HG03097 (cell line): ENCODE measurements at regions not wholly inside any gene's neighbourhood (a gene's known extent, or its start where the extent isn't known, plus 50 kb on each side); places are given as distances from the start of the nearest gene placed in this dataset.

Source experiments
- ATAC-seq: cut with Tn5 transposase; IDR thresholded peaks from one replicate; pipeline ENCODE4 v1.9.1; 2021; ENCODE audit not compliant: unreplicated experiment, low FRiP score

DNA sequence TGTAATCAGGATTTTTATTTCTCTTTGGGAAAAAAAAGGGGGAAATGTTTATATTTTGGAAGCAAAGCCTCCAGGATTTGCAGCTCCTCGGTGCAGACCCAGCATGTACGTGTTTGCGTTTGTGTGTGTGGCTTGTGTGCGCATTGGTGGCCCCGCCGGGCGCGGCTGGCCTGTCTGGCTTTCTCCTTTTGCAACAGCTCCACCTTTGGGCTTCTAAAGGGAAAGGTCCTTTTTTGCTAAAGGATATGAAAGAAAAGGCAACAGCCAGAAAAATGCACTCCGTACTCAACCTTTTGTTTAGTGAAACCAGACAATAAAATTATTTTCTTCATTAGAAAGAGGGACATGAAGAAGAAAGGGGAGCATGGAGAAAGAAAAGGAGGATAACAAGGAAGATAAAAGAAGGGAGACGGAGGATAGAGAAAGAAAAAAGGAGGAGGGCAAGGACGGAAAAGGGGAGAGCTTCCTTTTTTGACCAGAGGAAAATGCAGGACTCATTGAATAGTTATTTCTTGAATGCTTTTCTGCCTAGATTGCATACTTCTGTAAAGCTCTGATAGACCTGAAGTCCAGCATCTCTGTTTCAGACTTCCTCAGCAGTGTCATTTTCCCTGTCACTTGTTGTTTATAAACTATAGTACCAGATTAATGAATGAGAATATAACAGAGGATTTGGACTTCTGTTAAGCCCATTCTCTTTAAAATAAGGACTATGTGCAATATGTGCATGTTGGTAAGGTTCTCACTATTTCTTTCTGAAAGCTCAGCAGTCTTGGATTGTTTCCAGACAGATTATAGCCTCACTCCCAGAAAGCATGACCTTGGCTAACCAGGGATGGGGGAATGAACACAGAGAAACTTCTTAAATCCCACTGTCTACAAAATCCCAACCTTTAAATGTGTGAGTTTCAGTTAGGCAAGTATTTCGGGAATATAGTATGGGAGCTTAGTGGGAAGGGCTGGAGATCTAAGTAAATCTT lies 563.1 kb upstream of the PIK3C3 start:
- ATAC-seq = no peak

DNA sequence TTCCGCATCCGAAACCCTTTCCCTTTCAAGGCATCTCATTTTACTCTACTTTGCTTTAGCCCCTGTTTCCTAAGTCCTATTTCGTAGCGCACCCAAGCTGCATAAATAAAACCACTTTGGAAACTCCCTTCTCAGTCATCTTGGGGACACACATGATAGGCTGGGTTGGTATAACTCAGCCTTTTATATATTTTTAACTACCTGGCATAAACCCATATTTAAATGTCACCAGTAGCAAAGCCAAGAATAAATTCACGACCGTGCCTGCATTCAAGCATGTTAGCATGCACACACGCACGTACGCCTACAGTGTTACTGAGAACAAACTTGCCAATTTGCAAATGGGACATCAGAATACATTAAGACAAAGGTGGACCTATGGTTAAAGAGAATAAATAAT lies 564.7 kb upstream of the PIK3C3 start:
- no peak for ATAC-seq

DNA sequence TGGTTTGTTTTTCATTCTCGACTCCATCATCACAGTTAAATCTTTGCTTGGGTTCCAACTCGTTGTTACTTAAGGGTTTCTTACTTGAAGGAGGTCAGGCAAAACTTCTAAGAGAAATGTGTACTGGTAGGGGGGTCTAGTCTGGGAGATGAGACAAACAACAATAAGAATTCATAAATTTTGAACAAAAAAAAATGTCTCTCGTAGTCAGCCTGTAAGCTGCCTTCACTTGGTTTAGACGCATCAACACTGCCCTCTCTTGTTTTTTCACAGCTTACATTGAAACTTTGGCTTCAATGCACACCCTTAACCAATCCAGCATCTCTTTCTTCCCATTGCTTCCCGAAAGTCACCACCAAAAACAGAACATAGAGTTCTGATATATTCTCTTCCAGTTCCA lies 576.4 kb upstream of the PIK3C3 start:
- ATAC-seq = no peak

DNA sequence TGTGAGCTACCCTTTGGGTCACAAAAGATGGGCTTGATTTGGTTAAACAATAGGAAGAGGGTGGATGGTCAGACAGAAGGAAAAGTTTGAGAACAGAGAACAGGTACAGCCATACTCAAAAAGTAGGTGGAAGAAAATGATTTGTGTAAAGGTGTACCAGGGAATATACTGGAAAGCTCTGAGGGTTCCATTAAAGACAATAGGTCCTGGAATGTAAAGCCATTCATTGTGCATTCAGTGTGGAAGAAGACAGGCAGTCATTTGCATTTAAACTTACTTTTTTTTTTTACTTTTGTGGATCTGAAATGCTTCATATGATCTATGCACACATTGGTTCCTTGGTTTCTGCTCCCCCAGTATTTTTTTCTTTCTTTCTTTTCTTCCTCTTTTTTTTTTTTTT lies 581.4 kb upstream of the PIK3C3 start:
- no peak for ATAC-seq

DNA sequence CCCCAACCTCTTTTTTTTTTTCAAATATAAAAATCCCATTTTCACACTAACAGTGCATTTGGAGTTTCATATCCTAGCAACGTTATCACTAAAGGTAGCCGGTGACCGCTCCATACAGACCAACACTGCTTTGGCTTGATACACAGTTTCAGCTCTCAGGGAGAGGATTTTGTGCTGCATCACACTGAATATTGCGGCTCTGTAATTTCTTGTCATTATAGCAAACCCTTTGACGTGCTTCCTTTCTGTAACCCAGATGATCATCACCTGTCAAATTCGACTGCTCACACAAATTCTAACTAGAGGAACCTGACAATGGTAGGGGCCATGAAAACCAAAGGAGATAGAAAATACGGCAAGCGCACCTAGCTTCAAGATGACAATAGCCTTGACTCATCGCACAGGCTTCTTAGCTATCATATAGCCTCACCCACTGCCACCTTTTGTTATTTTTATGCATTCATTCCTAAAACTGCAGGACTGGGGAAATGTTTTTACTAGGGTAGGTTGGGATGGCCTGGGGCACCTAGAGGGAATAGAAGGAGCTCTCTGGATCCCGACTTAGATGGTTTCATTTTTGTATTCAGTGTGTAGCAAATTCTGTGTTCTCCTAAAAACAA lies 582.9 kb upstream of the PIK3C3 start:
- no peak for ATAC-seq

DNA sequence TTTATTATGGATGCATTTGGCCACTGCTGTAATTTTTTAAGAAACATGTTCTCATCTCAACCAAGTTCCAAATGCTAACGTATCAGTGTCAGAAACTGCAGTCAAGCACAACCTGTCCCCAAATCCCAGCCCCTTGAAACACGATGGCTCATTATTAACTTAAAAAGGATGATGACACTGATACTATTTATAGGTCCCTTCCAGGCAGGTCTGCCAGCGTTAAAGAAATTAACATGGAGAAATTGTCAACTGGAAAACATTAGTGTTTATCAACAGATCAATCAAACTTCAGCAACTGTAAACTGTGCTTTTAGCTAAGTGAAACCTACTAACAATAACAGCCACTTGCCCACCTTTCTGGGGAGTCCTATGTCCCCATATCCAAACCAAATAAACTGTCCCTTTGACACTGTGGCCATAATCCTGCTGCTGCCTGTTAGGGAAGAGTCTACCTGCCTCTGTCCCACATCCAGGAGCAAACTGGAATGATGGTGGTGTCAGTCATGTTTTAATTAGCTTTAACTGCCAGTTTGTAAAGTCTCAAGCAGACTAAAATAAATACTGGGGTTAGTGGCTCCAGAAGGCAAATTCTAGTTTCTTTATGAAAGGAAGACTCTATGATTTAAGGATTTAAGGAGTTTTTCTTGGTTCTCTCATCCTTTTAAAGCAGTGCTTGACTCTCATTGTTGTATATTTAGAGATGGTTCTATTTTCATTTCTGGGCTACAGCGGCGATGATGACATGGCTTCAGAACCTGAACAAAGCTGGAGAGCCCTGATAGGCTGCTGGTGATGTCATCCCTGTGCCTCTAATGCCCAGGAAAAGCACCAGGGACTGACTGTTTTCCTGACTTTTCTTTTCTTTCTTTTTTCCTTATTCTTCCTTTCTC lies 583.6 kb upstream of the PIK3C3 start:
- no peak for ATAC-seq

DNA sequence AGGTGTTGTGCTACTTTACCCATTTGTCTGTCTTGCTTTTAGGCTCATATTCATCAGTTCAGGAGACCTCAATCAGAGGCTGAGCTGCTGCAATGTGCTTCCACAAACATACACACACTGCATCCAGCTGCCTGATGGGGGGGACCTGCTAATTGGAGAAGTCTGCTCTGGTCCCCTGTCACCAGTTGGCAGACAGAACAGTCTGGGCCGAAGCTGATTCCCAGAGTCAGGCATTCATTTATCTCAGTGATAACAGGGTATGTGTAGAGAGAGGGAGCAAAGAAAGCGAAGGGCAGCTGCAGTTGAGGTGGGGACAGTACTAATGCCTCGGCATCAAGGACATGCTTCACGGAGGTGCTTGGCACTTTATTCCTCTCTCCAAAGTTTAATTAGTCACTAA lies 584.3 kb upstream of the PIK3C3 start:
- ATAC-seq = no peak

DNA sequence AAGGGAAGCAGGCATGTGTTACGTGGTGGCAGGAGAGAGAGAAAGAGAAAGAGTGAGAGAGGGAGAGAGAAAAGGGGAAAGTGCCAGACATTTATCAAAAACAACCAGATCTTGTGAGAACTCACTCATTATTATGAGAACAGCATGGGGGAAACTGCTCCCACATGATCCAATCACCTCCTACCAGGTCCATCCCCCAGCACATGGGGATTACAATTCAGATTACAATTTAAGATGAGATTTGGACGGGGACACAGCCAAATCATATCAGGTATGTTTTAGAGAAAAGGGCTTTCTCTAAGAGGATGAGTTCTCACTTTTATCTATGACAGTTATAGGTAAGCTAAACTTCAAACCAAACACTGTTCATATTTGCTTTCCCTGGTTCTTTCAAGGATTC lies 597.3 kb upstream of the PIK3C3 start:
- no peak for ATAC-seq

DNA sequence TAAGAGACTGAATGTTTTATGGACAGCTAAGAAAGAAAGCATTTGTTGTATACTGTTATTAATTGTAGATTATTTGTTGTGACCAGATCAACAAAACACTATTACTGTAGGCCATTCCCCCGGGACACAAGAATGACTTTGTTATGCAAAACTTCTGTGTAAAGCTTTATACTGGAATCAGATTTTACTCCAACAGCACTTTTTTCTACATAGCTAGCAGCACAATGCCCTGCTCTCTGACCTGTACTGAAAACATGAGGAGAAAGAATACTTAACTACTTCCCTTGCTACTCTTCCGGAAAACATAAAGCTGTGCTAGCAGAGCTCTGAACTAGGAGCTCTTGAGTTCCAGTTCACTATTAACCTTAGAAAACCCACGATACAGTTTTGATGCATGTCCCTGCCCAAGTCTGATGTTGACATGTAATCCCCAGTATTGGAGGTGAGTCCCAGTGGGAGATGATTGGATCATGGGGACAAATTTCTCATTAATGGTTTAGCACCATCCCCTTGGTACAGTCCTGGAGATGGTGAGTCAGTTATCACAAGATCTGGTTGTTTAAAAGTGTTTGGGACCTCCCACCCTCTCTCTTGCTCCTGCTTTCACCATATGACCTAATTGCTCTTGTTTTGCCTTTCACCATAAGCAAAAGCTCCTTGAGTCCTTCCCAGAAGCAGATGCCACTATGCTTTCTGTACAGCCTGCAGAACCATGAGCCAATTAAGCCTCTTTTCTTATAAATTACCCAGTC lies 601.1 kb upstream of the PIK3C3 start:
- no peak for ATAC-seq

DNA sequence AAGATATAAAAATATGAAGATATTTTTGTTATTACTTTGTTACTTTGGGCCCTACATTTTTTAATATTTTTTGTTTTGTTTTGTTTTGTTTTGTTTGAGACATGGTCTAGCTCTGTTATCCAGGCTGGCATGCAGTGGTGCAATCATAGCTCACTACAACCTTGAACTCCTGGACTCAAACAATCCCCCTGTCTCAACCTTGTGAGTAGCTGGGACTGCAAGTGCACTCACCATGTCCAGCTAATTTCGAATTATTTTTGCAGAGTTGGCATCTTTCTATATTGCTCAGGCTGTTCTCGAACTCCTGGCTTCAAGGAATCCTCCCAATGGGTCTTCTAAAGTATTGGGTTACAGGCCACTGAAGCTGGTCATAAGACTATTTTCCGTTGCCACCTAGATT lies 603.6 kb upstream of the PIK3C3 start:
- ATAC-seq = no peak

DNA sequence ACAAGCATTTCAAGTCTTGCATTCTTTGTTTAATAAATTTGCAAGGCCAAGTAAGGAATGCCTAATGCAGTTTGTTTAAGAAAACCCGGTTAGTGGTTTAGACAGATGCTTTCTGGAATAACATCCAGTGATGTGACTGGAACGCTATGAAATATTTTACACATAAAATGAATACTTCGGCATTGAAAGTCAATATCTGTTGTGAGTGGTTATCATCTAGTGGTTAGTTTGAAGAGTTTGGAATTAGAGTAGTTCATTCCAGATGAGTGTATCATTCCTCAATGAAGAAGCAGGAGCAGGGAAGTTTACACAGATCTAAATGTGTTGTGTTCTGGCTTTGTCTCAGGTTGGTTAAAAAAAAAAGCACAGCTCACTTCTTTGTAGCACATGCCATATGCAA lies 608.0 kb upstream of the PIK3C3 start:
- no peak for ATAC-seq

DNA sequence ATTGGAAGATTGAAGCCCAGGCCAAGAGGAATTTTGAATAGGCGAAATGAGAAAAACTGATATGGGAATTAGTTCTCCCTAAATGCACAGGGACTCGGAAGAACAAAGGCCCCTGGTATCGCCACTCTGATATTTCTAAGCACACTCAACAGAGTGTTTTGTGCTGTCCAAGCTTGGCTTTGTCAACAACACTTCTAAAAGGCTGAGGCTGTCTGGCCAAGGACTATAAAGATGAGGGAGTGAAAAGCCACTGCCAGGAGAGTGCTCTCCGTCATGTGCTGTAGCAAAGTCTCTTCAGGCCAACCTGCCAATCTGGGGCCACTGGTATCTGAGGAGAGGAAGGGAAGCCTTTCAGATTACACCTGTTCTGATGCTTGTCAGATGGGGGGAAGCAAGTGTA lies 611.2 kb upstream of the PIK3C3 start:
- ATAC-seq = no peak

DNA sequence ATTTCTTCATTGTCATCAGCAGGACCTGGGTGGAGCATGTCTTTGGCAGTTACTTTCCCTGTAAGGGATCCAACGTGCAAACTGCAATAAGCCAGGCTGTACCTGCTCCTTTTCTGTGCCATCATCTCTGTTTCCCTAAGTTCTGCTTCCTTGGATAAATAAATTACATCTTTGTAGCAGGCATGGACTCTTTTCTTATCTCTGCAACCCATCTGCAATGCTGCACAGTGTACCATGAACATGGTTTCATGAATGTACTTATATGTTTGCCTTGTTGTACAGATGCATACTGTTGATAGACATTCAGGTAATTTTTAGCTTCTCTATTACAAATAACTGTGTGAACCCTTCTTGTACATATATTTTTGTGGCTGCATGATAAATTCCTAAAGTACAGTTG lies 616.7 kb upstream of the PIK3C3 start:
- no peak for ATAC-seq

DNA sequence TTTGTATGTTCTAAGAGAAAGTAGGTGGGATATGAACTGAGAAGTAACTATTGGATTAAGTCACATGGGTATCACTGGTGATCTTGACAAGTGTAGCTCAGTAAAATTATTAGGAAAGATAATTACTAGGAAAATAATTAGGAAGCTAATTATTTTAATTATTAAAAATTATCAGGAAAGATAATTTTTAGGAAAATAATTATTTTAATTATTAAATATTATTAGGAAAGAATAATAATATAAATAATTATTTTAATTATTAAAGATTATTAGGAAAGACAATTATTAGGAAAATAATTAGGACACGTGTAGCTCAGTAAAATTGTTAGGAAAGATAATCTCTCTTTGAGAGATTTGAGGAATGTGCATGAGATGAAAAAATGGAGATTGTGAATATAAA lies 623.4 kb upstream of the PIK3C3 start:
- ATAC-seq = no peak

DNA sequence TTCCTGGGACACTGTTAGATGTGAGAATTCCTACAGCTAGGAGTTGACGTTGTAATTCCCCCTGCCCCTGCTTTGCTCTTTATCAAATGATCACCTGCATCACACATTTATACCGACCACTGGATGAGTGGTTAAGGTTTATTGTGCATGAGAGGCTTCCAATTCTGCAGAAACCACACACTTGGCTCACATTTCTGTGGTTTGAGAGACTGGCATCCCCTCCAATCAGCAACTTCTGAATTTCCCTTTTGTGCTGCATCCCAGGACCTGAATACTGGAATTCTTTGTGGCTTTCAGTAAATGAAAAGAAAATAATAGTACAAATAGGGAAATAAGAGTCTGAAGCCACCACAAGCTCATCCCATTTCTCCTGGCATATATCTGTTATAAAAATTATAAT lies 628.7 kb upstream of the PIK3C3 start:
- no peak for ATAC-seq

DNA sequence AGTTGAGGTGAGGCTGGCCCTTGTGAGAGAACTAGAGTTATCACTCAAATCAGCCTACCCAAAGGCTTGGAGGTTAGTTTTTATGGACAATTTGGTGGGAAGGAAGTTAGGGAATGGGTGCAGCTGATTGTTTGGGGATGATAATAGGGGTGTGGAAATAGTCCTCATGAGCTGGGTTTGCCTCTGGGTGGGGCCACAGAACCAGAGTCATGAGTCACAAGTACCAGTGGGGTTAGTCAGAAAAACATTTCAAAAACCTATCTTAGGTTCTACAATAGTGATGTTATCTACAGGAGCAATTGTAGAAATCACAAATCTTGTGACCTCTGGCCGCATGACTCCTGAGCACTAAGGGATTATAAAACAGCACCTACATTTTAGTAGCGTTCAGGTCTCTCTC lies 630.1 kb upstream of the PIK3C3 start:
- no peak for ATAC-seq

DNA sequence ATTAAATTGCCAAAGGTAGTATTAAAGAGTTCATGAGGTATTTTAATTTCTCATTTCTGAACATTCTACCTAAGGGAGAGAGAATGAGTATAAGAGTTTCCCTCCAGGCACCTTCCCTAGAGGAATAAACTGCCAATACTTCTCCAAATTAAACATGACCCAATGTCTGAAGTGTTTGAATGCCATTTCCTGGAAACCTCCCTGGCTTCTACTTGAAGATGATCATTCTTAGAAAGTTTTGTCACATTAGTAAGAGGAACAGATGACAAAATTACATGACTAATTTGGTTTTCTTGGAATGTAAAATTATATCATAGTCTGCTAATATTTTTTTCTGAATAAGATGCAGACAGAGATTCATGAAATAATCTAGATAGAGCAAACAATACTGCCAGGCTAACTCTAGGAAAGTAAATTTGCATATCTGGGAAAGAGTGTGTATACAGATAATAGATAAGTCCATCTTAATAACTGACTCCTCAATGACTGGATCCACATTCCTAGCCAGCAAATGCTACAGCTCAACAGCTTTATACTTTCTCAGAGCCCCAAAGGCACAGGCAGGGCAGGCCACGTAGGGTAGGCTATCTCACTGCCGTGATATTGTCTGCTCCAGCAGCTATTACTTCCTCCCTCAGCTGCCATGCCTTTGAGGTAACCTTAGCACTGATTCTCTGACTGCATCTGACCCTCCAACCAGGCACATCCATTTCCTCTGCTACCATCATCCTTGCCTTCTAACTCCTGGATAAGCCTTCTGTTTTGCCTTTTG lies 630.8 kb upstream of the PIK3C3 start:
- no peak for ATAC-seq

DNA sequence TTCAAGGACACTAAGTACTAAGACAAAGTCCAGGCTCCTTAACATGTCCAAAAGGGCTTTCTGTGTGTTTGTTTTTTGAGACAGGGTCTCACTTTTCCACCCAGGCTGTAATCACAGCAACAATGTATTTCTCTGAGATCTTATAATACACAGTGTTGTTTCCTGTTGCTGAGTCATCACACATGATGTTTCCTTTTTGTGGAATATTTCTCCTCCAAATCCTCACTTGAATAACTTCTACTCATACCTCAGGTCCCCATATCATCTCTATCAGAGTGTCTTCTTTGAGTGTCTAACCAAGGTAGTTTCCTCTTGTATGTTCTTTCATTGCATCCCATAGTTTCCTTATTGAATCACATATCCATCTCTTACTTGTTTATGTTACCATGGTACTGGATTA lies 632.0 kb upstream of the PIK3C3 start:
- ATAC-seq = no peak

DNA sequence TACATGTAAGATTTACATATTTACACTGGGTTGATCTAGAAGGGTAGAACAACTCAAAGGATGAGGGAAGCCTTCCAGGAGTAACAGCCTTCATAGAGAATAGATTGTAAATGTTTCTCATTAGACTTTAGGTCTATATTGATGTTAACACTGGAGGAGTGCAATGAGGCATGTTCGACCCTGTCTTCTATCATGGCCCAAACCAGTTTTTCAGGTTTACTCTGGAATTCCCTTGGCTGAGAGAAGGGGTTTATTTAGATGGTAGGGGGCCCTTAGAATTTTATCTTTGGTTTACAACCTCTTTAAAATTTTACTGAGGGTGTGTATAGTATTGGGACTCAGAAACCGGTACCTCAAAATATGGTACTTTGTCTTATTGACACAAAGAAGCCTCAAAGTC lies 634.9 kb upstream of the PIK3C3 start:
- ATAC-seq = no peak

DNA sequence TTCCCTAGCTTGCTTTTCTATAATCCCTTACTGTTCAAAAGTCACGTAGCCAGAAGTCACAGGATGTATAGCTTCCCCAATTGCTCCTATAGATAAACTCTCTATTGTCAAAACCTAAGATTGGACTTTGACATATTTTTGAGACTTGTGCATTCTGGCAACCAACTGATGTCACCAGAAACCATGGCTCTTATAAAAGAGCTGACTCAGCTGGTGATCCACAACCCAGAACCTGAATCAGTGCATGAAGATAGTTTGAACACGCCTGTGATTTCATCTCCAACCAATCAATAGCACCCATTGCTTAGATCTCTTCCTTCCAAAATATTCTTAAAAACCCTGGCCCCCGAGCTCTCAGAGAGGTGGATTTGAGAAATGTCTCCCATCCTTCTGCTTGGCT lies 639.9 kb upstream of the PIK3C3 start:
- ATAC-seq = no peak
